ENCODE measurements at regions not wholly inside any gene's neighbourhood (a gene's known extent, or its start where the extent isn't known, plus 50 kb on each side); places are given as distances from the start of the nearest gene placed in this dataset.

GRCh38 chr2:104904889-104905288, 51.0 kb downstream of the POU3F3 start:
- DNase-seq (ENCODE audit: low spot score), result no peak

GRCh38 chr2:104909317-104909716, 55.4 kb downstream of the POU3F3 start:
- DNase-seq (ENCODE audit: low spot score), result no peak

GRCh38 chr2:104914509-104914908, 60.6 kb downstream of the POU3F3 start:
- DNase-seq (ENCODE audit: low spot score), result no peak

GRCh38 chr2:104915107-104915793, 61.3 kb downstream of the POU3F3 start:
- no peak for DNase-seq (ENCODE audit: low spot score)

- peak; percentile 61 for DNase-seq (ENCODE audit: low spot score)
Measured at GRCh38 chr2:104919127-104919526, 65.2 kb downstream of the POU3F3 start.

- DNase-seq (ENCODE audit: low spot score), result no peak
Measured at GRCh38 chr2:104923665-104924064, 69.8 kb downstream of the POU3F3 start.

GRCh38 chr2:104929663-104930062, 75.7 kb downstream of the POU3F3 start:
- no peak for DNase-seq (ENCODE audit: low spot score)

GRCh38 chr2:104930732-104931131, 76.8 kb downstream of the POU3F3 start:
- no peak for DNase-seq (ENCODE audit: low spot score)

GRCh38 chr2:104932243-104932642, 78.3 kb downstream of the POU3F3 start:
- DNase-seq (ENCODE audit: low spot score), result no peak

- DNase-seq (ENCODE audit: low spot score), result no peak
Measured at GRCh38 chr2:104933151-104933917, 79.4 kb downstream of the POU3F3 start.

- DNase-seq (ENCODE audit: low spot score), result no peak
Measured at GRCh38 chr2:104936527-104936926, 82.6 kb downstream of the POU3F3 start.

GRCh38 chr2:104938231-104938941, 84.5 kb downstream of the POU3F3 start:
- peak; percentile 75 for DNase-seq (ENCODE audit: low spot score)

GRCh38 chr2:104939570-104940217, 85.8 kb downstream of the POU3F3 start:
- DNase-seq (ENCODE audit: low spot score), result peak; percentile 66

GRCh38 chr2:104944495-104944894, 90.6 kb downstream of the POU3F3 start:
- peak; percentile 70 for DNase-seq (ENCODE audit: low spot score)

GRCh38 chr2:104945121-104945520, 91.2 kb downstream of the POU3F3 start:
- peak; percentile 18 for DNase-seq (ENCODE audit: low spot score)

- peak; percentile 63 for DNase-seq (ENCODE audit: low spot score)
Measured at GRCh38 chr2:104945866-104946265, 92.0 kb downstream of the POU3F3 start.

GRCh38 chr2:104947456-104947855, 90.4 kb upstream of the MRPS9 start:
- DNase-seq (ENCODE audit: low spot score), result peak; percentile 60

GRCh38 chr2:104952976-104953375, 84.9 kb upstream of the MRPS9 start:
- DNase-seq (ENCODE audit: low spot score), result peak; percentile 47

GRCh38 chr2:104965900-104966299, 72.0 kb upstream of the MRPS9 start:
- peak; percentile 9 for DNase-seq (ENCODE audit: low spot score)

GRCh38 chr2:104969564-104969963, 68.3 kb upstream of the MRPS9 start:
- DNase-seq (ENCODE audit: low spot score), result peak; percentile 93

- DNase-seq (ENCODE audit: low spot score), result no peak
Measured at GRCh38 chr2:104975371-104975770, 62.5 kb upstream of the MRPS9 start.

- no peak for DNase-seq (ENCODE audit: low spot score)
Measured at GRCh38 chr2:104975851-104976250, 62.0 kb upstream of the MRPS9 start.

Measured in kidney tubule cell (primary cell).